Adrenal gland (tissue), 9 donors: ENCODE measurements at regions not wholly inside any gene's neighbourhood (a gene's known extent, or its start where the extent isn't known, plus 50 kb on each side); places are given as distances from the start of the nearest gene placed in this dataset.

Experiments used
- DNase-seq, 7 donors: peaks; one replicate each; pipeline ENCODE4 v3.0.0-alpha.2; 2019 to 2020
- H3K27ac ChIP-seq, 5 donors: fragments of 200-600 bp; sonication (generic) in 4 of 5; 1 replicate in 3 of 5; 2 replicates in 2 of 5; pipeline versions ENCODE4 v1.5.1 to v1.8.0; 2016 to 2020; ENCODE audit warnings: mild to moderate bottlenecking in 1 of 5
- H3K27me3 ChIP-seq: fragments of 200-600 bp; 2 replicates; pipeline ENCODE4 v1.8.0; 2021
- H3K36me3 ChIP-seq, 2 donors: fragments of 200-600 bp; replicated peaks in 1 of 2; 1 replicate in 1 of 2; 2 replicates in 1 of 2; pipeline versions ENCODE4 v1.5.1 to v1.8.0; 2018 to 2022
- H3K4me1 ChIP-seq, 2 donors: fragments of 200-600 bp; replicated peaks in 1 of 2; 1 replicate in 1 of 2; 2 replicates in 1 of 2; pipeline versions ENCODE4 v1.5.1 to v1.8.0; 2018 to 2021
- H3K4me3 ChIP-seq, 4 donors: fragments of 200-600 bp; sonication (generic) in 3 of 4; one replicate each; pipeline ENCODE4 v1.5.1; 2016 to 2018
- H3K9me3 ChIP-seq, 3 donors: fragments of 200-600 bp; sonication (generic) in 1 of 3; replicated peaks in 1 of 3; 1 replicate in 2 of 3; 2 replicates in 1 of 3; pipeline versions ENCODE4 v1.5.1 to v1.8.0; 2016 to 2021
- CTCF ChIP-seq, 6 experiments: fragments of 450-650 bp in 4 of 6; fragments of 200-600 bp in 2 of 6; sonication (generic) in 1 of 6; IDR thresholded peaks; 1 replicate in 5 of 6; 2 replicates in 1 of 6; pipeline versions ENCODE4 v1.5.1 to v1.8.0; 2016 to 2021; ENCODE audit warnings: antibody characterized with exemption in 6 of 6, mild to moderate bottlenecking in 2 of 6, moderate library complexity in 1 of 6
- POLR2A ChIP-seq, 2 donors: fragments of 450-650 bp; IDR thresholded peaks; one replicate each; pipeline ENCODE4 v1.6.1; 2017; ENCODE audit warnings: antibody characterized with exemption in 2 of 2, mild to moderate bottlenecking in 2 of 2, moderate library complexity in 1 of 2
- WGBS, 4 donors: extraction: QIAGEN DNeasy Blood & Tissue Kit in 2 of 4; methylation state at CpG; one replicate each; pipeline versions ENCODE4 v1.1.5 to v1.1.7; 2013 to 2017; 5-methylcytosine and 5-hydroxymethylcytosine counted together
- intact Hi-C, 2 donors: fragments of 100-400 bp; cut with DNase I; formaldehyde crosslinking; loops; one replicate each; pipeline versions ENCODE4 v1.14.1 to v1.15.0; 2022 to 2023
- donor health status: healthy with polysubstance abuse.
- donor health status: Bipolar disorder and iron deficiency.
- donor health status: DM: yes; HTN: yes; CAD: no.
- donor health status: DM: no; HTN: no; CAD: no.
- donor health status: DM: no; HTN: no; CAD: no.

- Histone ChIP-seq H3K27me3 (no peaks in the 10 kb centered on the region), H3K4me3 (no peak overlapping the region), H3K27ac (peak overlapping the region in 3 of 5 donors; percentile 4 to 57 (median 47)), H3K9me3 (no peaks in the 10 kb centered on the region), H3K36me3 (peaks cover 0 to 40% of the 10 kb centered on the region in 2 donors), H3K4me1 (peaks cover 29 to 36% of the 10 kb centered on the region in 2 donors)
- intact Hi-C loops, result no loop called here
- 76 to 84% (median 80%) methylated on average over 3 of the region's 3 CpGs for WGBS, 4 donors
- TF ChIP-seq CTCF (IDR thresholded peaks at IDR 0.05), result no peak
- no peak for TF ChIP-seq POLR2A (IDR thresholded peaks at IDR 0.05)
- no peak for DNase-seq
Measured at GRCh38 chr12:124487834-124488165, 79.6 kb downstream of the NCOR2 start.

GRCh38 chr12:124487066-124487833, 80.2 kb downstream of the NCOR2 start:
- peaks cover 0 to 45% of the 10 kb centered on the region in 2 donors for H3K36me3 ChIP-seq

GRCh38 chr12:124486346-124486963, 81.0 kb downstream of the NCOR2 start:
- intact Hi-C loops, result no loop called here
- Histone ChIP-seq H3K27me3 (no peaks in the 10 kb centered on the region), H3K4me1 (peaks cover 29 to 34% of the 10 kb centered on the region in 2 donors), H3K9me3 (no peaks in the 10 kb centered on the region), H3K36me3 (peaks cover 0 to 45% of the 10 kb centered on the region in 2 donors), H3K27ac (peak overlapping the region in 1 of 5 donors; percentile 5), H3K4me3 (no peak overlapping the region)
- TF ChIP-seq POLR2A (IDR thresholded peaks at IDR 0.05), result no peak
- TF ChIP-seq CTCF (IDR thresholded peaks at IDR 0.05), result no peak
- WGBS, 4 donors, result 85 to 91% (median 88%) methylated on average over 21 to 26 of the region's 26 CpGs
- DNase-seq, result no peak

More at GRCh38 chr12:124487066-124487833, 80.2 kb downstream of the NCOR2 start:
- H3K27me3 ChIP-seq, result no peaks in the 10 kb centered on the region
- peaks cover 29 to 36% of the 10 kb centered on the region in 2 donors for H3K4me1 ChIP-seq
- H3K9me3 ChIP-seq, result no peaks in the 10 kb centered on the region
- WGBS, 4 donors, result 58 to 67% (median 60%) methylated on average over 26 to 27 of the region's 27 CpGs
- no peak overlapping the region for H3K4me3 ChIP-seq
- TF ChIP-seq POLR2A (IDR thresholded peaks at IDR 0.05), result no peak
- H3K27ac ChIP-seq, result peak overlapping the region in 2 of 5 donors; percentile 57 to 68
- intact Hi-C loops, result no loop called here
- peak in 6 of 7 donors; percentile 60 to 86 (median 71) for DNase-seq

GRCh38 chr12:124485371-124485770, 82.0 kb downstream of the NCOR2 start:
- WGBS, 4 donors, result 92 to 94% (median 92%) methylated on average over 17 to 18 of the region's 18 CpGs
- intact Hi-C loops, result no loop called here
- H3K36me3 ChIP-seq, result peaks cover 0 to 46% of the 10 kb centered on the region in 2 donors
- no peak overlapping the region for H3K4me3 ChIP-seq
- TF ChIP-seq CTCF (IDR thresholded peaks at IDR 0.05), result no peak
- no peak for TF ChIP-seq POLR2A (IDR thresholded peaks at IDR 0.05)
- peaks cover 19 to 24% of the 10 kb centered on the region in 2 donors for H3K4me1 ChIP-seq
- no peak for DNase-seq
- no peaks in the 10 kb centered on the region for H3K9me3 ChIP-seq
- no peaks in the 10 kb centered on the region for H3K27me3 ChIP-seq
- H3K27ac ChIP-seq, result no peak overlapping the region
